Mesothelial cell of epicardium (in vitro differentiated cells): ENCODE measurements at regions not wholly inside any gene's neighbourhood (a gene's known extent, or its start where the extent isn't known, plus 50 kb on each side); places are given as distances from the start of the nearest gene placed in this dataset.

Source experiments
- DNase-seq, 2 experiments: peaks; one replicate each; pipeline ENCODE4 v3.0.0; 2021; ENCODE audit warnings: low spot score in 2 of 2; ENCODE audit not compliant: unreplicated experiment in 2 of 2
- H3K27ac Mint-ChIP-seq: 2 replicates; pipeline ENCODE4 v1.8.0; 2021; ENCODE audit warnings: mixed read lengths
- H3K27me3 Mint-ChIP-seq: 2 replicates; pipeline ENCODE4 v1.8.0; 2021; ENCODE audit warnings: low read depth, mixed read lengths
- H3K36me3 Mint-ChIP-seq: 2 replicates; pipeline ENCODE4 v1.8.0; 2021; ENCODE audit warnings: mixed read lengths
- H3K4me1 Mint-ChIP-seq: 2 replicates; pipeline ENCODE4 v1.8.0; 2021; ENCODE audit warnings: mixed read lengths
- H3K4me3 Mint-ChIP-seq: 2 replicates; pipeline ENCODE4 v1.8.0; 2021; ENCODE audit warnings: mild to moderate bottlenecking, moderate library complexity, mixed read lengths
- H3K9me3 Mint-ChIP-seq: 2 replicates; pipeline ENCODE4 v1.8.0; 2021; ENCODE audit warnings: mixed read lengths
- TF ChIP-seq, protein P1 (sequence below): fragments of 200-600 bp; sonication (generic); IDR thresholded peaks from one replicate; pipeline ENCODE4 v1.5.0; 2021; ENCODE audit warnings: antibody characterized with exemption; ENCODE audit not compliant: unreplicated experiment

- Mint-ChIP-seq H3K4me3 (no peak overlapping the region), H3K4me1 (peaks cover 2% of the 10 kb centered on the region), H3K36me3 (no peaks in the 10 kb centered on the region), H3K27ac (no peak overlapping the region), H3K9me3 (no peaks in the 10 kb centered on the region), H3K27me3 (no peaks in the 10 kb centered on the region)
- no peak for DNase-seq
- TF ChIP-seq, protein P1, sequence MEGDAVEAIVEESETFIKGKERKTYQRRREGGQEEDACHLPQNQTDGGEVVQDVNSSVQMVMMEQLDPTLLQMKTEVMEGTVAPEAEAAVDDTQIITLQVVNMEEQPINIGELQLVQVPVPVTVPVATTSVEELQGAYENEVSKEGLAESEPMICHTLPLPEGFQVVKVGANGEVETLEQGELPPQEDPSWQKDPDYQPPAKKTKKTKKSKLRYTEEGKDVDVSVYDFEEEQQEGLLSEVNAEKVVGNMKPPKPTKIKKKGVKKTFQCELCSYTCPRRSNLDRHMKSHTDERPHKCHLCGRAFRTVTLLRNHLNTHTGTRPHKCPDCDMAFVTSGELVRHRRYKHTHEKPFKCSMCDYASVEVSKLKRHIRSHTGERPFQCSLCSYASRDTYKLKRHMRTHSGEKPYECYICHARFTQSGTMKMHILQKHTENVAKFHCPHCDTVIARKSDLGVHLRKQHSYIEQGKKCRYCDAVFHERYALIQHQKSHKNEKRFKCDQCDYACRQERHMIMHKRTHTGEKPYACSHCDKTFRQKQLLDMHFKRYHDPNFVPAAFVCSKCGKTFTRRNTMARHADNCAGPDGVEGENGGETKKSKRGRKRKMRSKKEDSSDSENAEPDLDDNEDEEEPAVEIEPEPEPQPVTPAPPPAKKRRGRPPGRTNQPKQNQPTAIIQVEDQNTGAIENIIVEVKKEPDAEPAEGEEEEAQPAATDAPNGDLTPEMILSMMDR, result no peak
Measured at GRCh38 chr20:51941503-51941902, 139.2 kb upstream of the SALL4 start.

GRCh38 chr20:51939259-51939585, 136.9 kb upstream of the SALL4 start:
- Mint-ChIP-seq H3K9me3 (no peaks in the 10 kb centered on the region), H3K27ac (no peak overlapping the region), H3K27me3 (no peaks in the 10 kb centered on the region), H3K4me3 (no peak overlapping the region), H3K36me3 (no peaks in the 10 kb centered on the region), H3K4me1 (peaks cover 7% of the 10 kb centered on the region)
- no peak for DNase-seq
- TF ChIP-seq, protein P1, result no peak

DNA sequence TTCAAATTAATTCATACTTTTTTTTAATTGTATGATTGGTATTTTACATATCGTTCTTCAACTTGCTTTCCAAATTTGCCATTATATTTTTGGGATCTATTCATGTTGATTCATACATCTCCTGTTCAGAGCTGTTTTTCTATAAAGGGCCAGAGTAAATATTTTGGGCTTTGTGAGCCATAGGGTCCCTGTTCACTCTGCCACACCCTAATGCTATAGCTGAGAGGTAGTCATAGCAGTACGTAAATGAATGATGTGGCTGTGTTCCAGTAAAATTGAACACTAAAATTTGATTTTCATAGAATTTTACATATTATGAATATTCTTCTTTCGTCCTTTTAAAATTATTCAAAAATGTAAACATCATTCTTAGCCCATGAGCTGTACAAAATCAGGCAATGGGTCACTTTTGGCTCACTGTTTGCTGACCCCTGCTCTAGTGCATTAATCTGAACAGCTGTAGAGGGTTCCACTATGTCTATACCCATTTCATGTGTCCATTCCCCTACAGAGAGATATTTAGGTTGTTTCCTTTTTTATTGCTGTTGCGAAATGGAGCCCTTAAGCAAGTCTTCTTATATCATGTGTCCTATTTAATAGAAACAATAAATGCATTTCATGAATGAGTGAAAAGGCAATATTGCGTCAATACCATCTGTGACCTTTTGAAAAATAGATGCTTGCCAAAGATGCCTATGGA, 136.4 kb upstream of the SALL4 start:
- H3K36me3 Mint-ChIP-seq, result no peaks in the 10 kb centered on the region
- H3K27me3 Mint-ChIP-seq, result no peaks in the 10 kb centered on the region
- TF ChIP-seq, protein P1, result no peak
- H3K4me3 Mint-ChIP-seq, result no peak overlapping the region
- DNase-seq, result no peak
- no peak overlapping the region for H3K27ac Mint-ChIP-seq
- peaks cover 12% of the 10 kb centered on the region for H3K4me1 Mint-ChIP-seq
- no peaks in the 10 kb centered on the region for H3K9me3 Mint-ChIP-seq

DNA sequence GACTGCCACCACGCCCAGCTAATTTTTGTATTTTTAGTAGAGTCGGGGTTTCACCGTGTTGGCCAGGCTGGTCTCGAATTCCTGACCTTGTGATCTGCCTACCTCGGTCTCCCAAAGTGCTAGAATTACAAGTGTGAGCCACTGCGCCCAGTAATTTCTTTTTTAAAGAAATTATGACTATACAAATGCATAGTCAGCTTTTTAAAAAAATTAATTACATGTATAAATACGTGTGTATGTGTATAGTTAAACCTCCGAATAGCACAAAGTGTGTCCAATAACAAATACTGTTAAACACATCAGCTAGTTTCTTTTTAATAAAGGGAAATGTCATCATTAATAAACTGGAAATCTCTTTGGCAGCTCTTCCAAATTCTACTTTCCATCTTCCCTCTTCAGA, 135.5 kb upstream of the SALL4 start:
- no peak overlapping the region for H3K4me3 Mint-ChIP-seq
- H3K27ac Mint-ChIP-seq, result no peak overlapping the region
- no peaks in the 10 kb centered on the region for H3K36me3 Mint-ChIP-seq
- no peaks in the 10 kb centered on the region for H3K27me3 Mint-ChIP-seq
- H3K9me3 Mint-ChIP-seq, result no peaks in the 10 kb centered on the region
- H3K4me1 Mint-ChIP-seq, result peaks cover 20% of the 10 kb centered on the region
- TF ChIP-seq, protein P1, result no peak
- no peak for DNase-seq

DNA sequence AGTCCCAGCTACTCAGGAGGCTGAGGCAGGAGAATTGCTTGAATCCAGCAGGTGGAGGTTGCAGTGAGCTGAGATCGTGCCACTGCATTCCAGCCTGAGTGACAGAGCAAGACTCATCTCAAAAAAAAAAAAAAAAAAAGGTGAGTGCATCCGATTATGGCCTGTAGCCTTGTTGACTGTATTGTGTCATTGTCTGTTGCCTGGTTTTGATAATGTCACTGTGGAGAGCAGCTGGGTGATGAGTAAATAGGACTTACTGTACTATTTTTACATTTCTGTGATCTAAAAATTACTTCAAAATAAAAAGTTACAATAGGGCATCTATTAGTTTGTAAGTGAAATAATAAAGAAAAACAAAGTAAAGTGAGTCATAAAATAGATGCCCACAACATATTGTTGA, 134.1 kb upstream of the SALL4 start:
- DNase-seq, result no peak
- Mint-ChIP-seq H3K9me3 (no peaks in the 10 kb centered on the region), H3K27ac (no peak overlapping the region), H3K4me1 (peaks cover 25% of the 10 kb centered on the region), H3K4me3 (no peak overlapping the region), H3K36me3 (no peaks in the 10 kb centered on the region), H3K27me3 (no peaks in the 10 kb centered on the region)
- TF ChIP-seq, protein P1, result no peak

DNA sequence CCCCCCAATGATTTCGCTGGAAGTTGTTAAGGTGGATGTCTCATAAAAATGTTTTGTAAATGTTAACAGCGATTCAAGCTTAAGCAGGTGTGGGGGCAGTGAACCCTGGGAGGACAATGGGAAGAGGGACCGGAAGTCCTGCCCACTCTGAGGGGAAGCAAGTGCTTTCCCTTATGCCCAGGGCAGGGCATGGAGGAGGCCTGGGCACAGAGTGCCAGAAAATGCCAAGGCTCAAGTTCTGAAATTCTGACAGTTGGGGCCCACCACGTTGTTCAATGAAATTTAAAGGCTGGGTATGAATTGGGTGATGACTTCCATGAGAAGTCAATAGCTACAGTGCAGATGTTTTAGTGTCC, 132.7 kb upstream of the SALL4 start:
- TF ChIP-seq, protein P1, result no peak
- Mint-ChIP-seq H3K4me1 (peaks cover 32% of the 10 kb centered on the region), H3K9me3 (no peaks in the 10 kb centered on the region), H3K27ac (no peak overlapping the region), H3K4me3 (no peak overlapping the region), H3K27me3 (no peaks in the 10 kb centered on the region), H3K36me3 (no peaks in the 10 kb centered on the region)
- DNase-seq, result no peak
